Ectodermal cell (in vitro differentiated cells): ENCODE measurements at regions not wholly inside any gene's neighbourhood (a gene's known extent, or its start where the extent isn't known, plus 50 kb on each side); places are given as distances from the start of the nearest gene placed in this dataset.

Experiments used
- H3K27ac ChIP-seq: 2 replicates; pipeline ENCODE4 v1.7.0; 2013; ENCODE audit warnings: mild to moderate bottlenecking, low read depth, low read length; ENCODE audit not compliant: insufficient read depth, poor library complexity, severe bottlenecking
- H3K27me3 ChIP-seq: 2 replicates; pipeline ENCODE4 v1.7.0; 2013; ENCODE audit warnings: mild to moderate bottlenecking, low read length; ENCODE audit not compliant: insufficient read depth, control insufficient read depth, poor library complexity, severe bottlenecking
- H3K36me3 ChIP-seq: one replicate; pipeline ENCODE4 v1.7.0; 2013; ENCODE audit warnings: low read length; ENCODE audit not compliant: control insufficient read depth, insufficient read depth
- H3K4me1 ChIP-seq: one replicate; pipeline ENCODE4 v1.7.0; 2013; ENCODE audit warnings: low read length; ENCODE audit not compliant: control insufficient read depth, insufficient read depth
- H3K4me3 ChIP-seq: 2 replicates; pipeline ENCODE4 v1.7.0; 2013; ENCODE audit warnings: low read depth, low read length, control low read depth; ENCODE audit not compliant: insufficient read depth
- H3K9me3 ChIP-seq: 2 replicates; pipeline ENCODE4 v1.7.0; 2013; ENCODE audit warnings: mild to moderate bottlenecking, low read length, moderate library complexity; ENCODE audit not compliant: control insufficient read depth
- WGBS, 2 experiments: methylation state at CpG; one replicate each; pipeline ENCODE4 v1.1.7; 2013; ENCODE audit warnings: missing lambda C conversion rate in 2 of 2; 5-methylcytosine and 5-hydroxymethylcytosine counted together

- Histone ChIP-seq H3K9me3 (no peaks in the 10 kb centered on the region), H3K27me3 (no peaks in the 10 kb centered on the region), H3K36me3 (no peaks in the 10 kb centered on the region), H3K27ac (no peak overlapping the region), H3K4me1 (no peaks in the 10 kb centered on the region), H3K4me3 (no peak overlapping the region)
- 94 to 95% methylated on average over 1 of the region's 1 CpG for WGBS, 2 experiments
Observed at GRCh38 chr12:126860210-126860609, 1406.8 kb upstream of the TMEM132C start.

GRCh38 chr12:126862500-126862899, 1404.5 kb upstream of the TMEM132C start:
- WGBS, 2 experiments = 85 to 92% methylated on average over 4 of the region's 4 CpGs
- Histone ChIP-seq H3K27me3 (no peaks in the 10 kb centered on the region), H3K9me3 (no peaks in the 10 kb centered on the region)

GRCh38 chr12:126869644-126870043, 1397.3 kb upstream of the TMEM132C start:
- no peaks in the 10 kb centered on the region for H3K36me3 ChIP-seq
- 88 to 95% methylated on average over 2 of the region's 2 CpGs for WGBS, 2 experiments
- no peak overlapping the region for H3K27ac ChIP-seq
- no peaks in the 10 kb centered on the region for H3K4me1 ChIP-seq
- no peaks in the 10 kb centered on the region for H3K27me3 ChIP-seq
- no peak overlapping the region for H3K4me3 ChIP-seq
- H3K9me3 ChIP-seq = no peaks in the 10 kb centered on the region

More at GRCh38 chr12:126862500-126862899, 1404.5 kb upstream of the TMEM132C start:
- no peak overlapping the region for H3K4me3 ChIP-seq
- no peak overlapping the region for H3K27ac ChIP-seq
- no peaks in the 10 kb centered on the region for H3K4me1 ChIP-seq
- no peaks in the 10 kb centered on the region for H3K36me3 ChIP-seq

- Histone ChIP-seq H3K27ac (no peak overlapping the region), H3K4me3 (no peak overlapping the region), H3K4me1 (no peaks in the 10 kb centered on the region), H3K9me3 (no peaks in the 10 kb centered on the region), H3K36me3 (no peaks in the 10 kb centered on the region), H3K27me3 (no peaks in the 10 kb centered on the region)
- WGBS, 2 experiments = 92 to 94% methylated on average over 5 of the region's 5 CpGs
Observed at GRCh38 chr12:126873701-126874100, 1393.3 kb upstream of the TMEM132C start.

- 36 to 38% methylated on average over 8 of the region's 8 CpGs for WGBS, 2 experiments
- Histone ChIP-seq H3K36me3 (no peaks in the 10 kb centered on the region), H3K4me1 (no peaks in the 10 kb centered on the region), H3K4me3 (no peak overlapping the region), H3K27ac (no peak overlapping the region), H3K27me3 (no peaks in the 10 kb centered on the region), H3K9me3 (no peaks in the 10 kb centered on the region)
Observed at GRCh38 chr12:126874427-126875026, 1392.4 kb upstream of the TMEM132C start.

- no peaks in the 10 kb centered on the region for H3K9me3 ChIP-seq
Observed at GRCh38 chr12:126879842-126880241, 1387.1 kb upstream of the TMEM132C start.

GRCh38 chr12:126883697-126884096, 1383.3 kb upstream of the TMEM132C start:
- H3K27ac ChIP-seq = no peak overlapping the region
- H3K36me3 ChIP-seq = no peaks in the 10 kb centered on the region
- 79 to 80% methylated on average over 4 of the region's 4 CpGs for WGBS, 2 experiments
- H3K27me3 ChIP-seq = no peaks in the 10 kb centered on the region
- no peaks in the 10 kb centered on the region for H3K9me3 ChIP-seq
- no peak overlapping the region for H3K4me3 ChIP-seq
- no peaks in the 10 kb centered on the region for H3K4me1 ChIP-seq

More at GRCh38 chr12:126879842-126880241, 1387.1 kb upstream of the TMEM132C start:
- Histone ChIP-seq H3K4me1 (no peaks in the 10 kb centered on the region), H3K27ac (no peak overlapping the region), H3K36me3 (no peaks in the 10 kb centered on the region), H3K4me3 (no peak overlapping the region), H3K27me3 (no peaks in the 10 kb centered on the region)
- WGBS, 2 experiments = 84 to 90% methylated on average over 2 of the region's 2 CpGs

- Histone ChIP-seq H3K4me3 (no peak overlapping the region), H3K36me3 (no peaks in the 10 kb centered on the region), H3K27ac (no peak overlapping the region), H3K27me3 (no peaks in the 10 kb centered on the region), H3K9me3 (no peaks in the 10 kb centered on the region), H3K4me1 (no peaks in the 10 kb centered on the region)
- 91 to 96% methylated on average over 2 to 4 of the region's 4 CpGs for WGBS, 2 experiments
Observed at GRCh38 chr12:126889501-126889900, 1377.5 kb upstream of the TMEM132C start.

GRCh38 chr12:126890097-126890496, 1376.9 kb upstream of the TMEM132C start:
- Histone ChIP-seq H3K9me3 (no peaks in the 10 kb centered on the region), H3K27ac (no peak overlapping the region), H3K36me3 (no peaks in the 10 kb centered on the region), H3K27me3 (no peaks in the 10 kb centered on the region), H3K4me3 (no peak overlapping the region), H3K4me1 (no peaks in the 10 kb centered on the region)
- WGBS, 2 experiments = 83% methylated on average over 1 of the region's 2 CpGs; no CpG with 5 or more reads in 1 of the 2 experiments

- no peak overlapping the region for H3K27ac ChIP-seq
- H3K36me3 ChIP-seq = no peaks in the 10 kb centered on the region
- no peaks in the 10 kb centered on the region for H3K9me3 ChIP-seq
- H3K4me1 ChIP-seq = no peaks in the 10 kb centered on the region
- 92 to 100% methylated on average over 1 of the region's 1 CpG for WGBS, 2 experiments
- H3K27me3 ChIP-seq = no peaks in the 10 kb centered on the region
- no peak overlapping the region for H3K4me3 ChIP-seq
Observed at GRCh38 chr12:126891789-126892188, 1375.2 kb upstream of the TMEM132C start.
